HEK293 (cell line): ENCODE measurements at regions not wholly inside any gene's neighbourhood (a gene's known extent, or its start where the extent isn't known, plus 50 kb on each side); places are given as distances from the start of the nearest gene placed in this dataset.

Experiments used
- CTCF ChIA-PET: fragments of 350-600 bp; formaldehyde crosslinking; extraction: SDS; loops from one replicate; lab custom pipeline; 2021; ENCODE audit warnings: antibody characterized with exemption; lab: Yijun Ruan, JAX
- POLR2A ChIA-PET: fragments of 300-600 bp; formaldehyde crosslinking; extraction: SDS; loops from one replicate; lab custom pipeline; 2020; ENCODE audit warnings: antibody characterized with exemption, inconsistent platforms; lab: Yijun Ruan, JAX
- H3K27ac ChIP-seq: fragments of 200-500 bp; sonication (Bioruptor generic); 2 replicates; pipeline ENCODE4 v1.5.1; 2014; ENCODE audit warnings: low read depth, low read length, control low read depth, inconsistent platforms; ENCODE audit errors: extremely low read depth
- H3K36me3 ChIP-seq, 2 experiments: fragments of 200-500 bp in 1 of 2; sonication (Bioruptor generic) in 1 of 2; 1 replicate in 1 of 2; 2 replicates in 1 of 2; pipeline ENCODE4 v1.5.1; 2014 to 2017; ENCODE audit warnings: inconsistent platforms in 2 of 2, low read length in 2 of 2; ENCODE audit not compliant: control insufficient read depth in 2 of 2, insufficient read depth in 1 of 2
- H3K4me1 ChIP-seq: fragments of 200-500 bp; sonication (Bioruptor generic); 2 replicates; pipeline ENCODE4 v1.5.1; 2014; ENCODE audit warnings: mild to moderate bottlenecking, low read length, inconsistent platforms; ENCODE audit not compliant: control insufficient read depth, insufficient read depth
- H3K4me3 ChIP-seq: 2 replicates; pipeline ENCODE4 v1.5.1; 2011; ENCODE audit warnings: low read depth, mild to moderate bottlenecking, control low read depth, low read length, moderate library complexity
- H3K9me3 ChIP-seq: fragments of 200-500 bp; sonication (Bioruptor generic); 2 replicates; pipeline ENCODE4 v1.5.1; 2014; ENCODE audit warnings: low read depth, low read length, inconsistent platforms; ENCODE audit not compliant: control insufficient read depth, insufficient read depth
- HOXA7 ChIP-seq: sonication (generic); formaldehyde crosslinking; IDR thresholded peaks from 2 replicates; pipeline ENCODE4 v1.8.1; 2022; ENCODE audit warnings: missing genetic modification reagents, borderline replicate concordance
- IKZF3 ChIP-seq: fragments of 450-650 bp; IDR thresholded peaks from 2 replicates; pipeline ENCODE4 v1.5.0; 2018; ENCODE audit warnings: missing biosample characterization, mild to moderate bottlenecking, missing genetic modification characterization, moderate library complexity
- KLF10 ChIP-seq: fragments of 450-650 bp; IDR thresholded peaks from 2 replicates; pipeline ENCODE4 v1.5.1; 2018; ENCODE audit warnings: missing biosample characterization, mild to moderate bottlenecking, missing genetic modification characterization
- MEIS1 ChIP-seq: sonication (generic); formaldehyde crosslinking; IDR thresholded peaks from 2 replicates; pipeline ENCODE4 v1.8.1; 2022; ENCODE audit warnings: missing genetic modification reagents, mild to moderate bottlenecking, borderline replicate concordance
- ZBTB21 ChIP-seq: fragments of 450-650 bp; formaldehyde crosslinking; IDR thresholded peaks from 2 replicates; pipeline ENCODE4 v1.5.1; 2017; ENCODE audit warnings: missing biosample characterization, missing genetic modification characterization
- ZEB2 ChIP-seq: fragments of 450-650 bp; formaldehyde crosslinking; IDR thresholded peaks from 2 replicates; pipeline ENCODE4 v1.5.1; 2016; ENCODE audit warnings: missing biosample characterization, missing genetic modification characterization
- ZNF16 ChIP-seq: fragments of 450-650 bp; formaldehyde crosslinking; IDR thresholded peaks from 2 replicates; pipeline ENCODE4 v1.5.1; 2016; ENCODE audit warnings: low read depth, missing biosample characterization, missing genetic modification characterization
- ZNF175 ChIP-seq: fragments of 450-650 bp; formaldehyde crosslinking; IDR thresholded peaks from 2 replicates; pipeline ENCODE4 v1.5.1; 2016; ENCODE audit warnings: missing biosample characterization, missing genetic modification characterization
- ZNF214 ChIP-seq: fragments of 450-650 bp; formaldehyde crosslinking; IDR thresholded peaks from 2 replicates; pipeline ENCODE4 v1.5.1; 2017; ENCODE audit warnings: missing biosample characterization, mild to moderate bottlenecking, missing genetic modification characterization, borderline replicate concordance
- ZNF221 ChIP-seq: fragments of 450-650 bp; formaldehyde crosslinking; IDR thresholded peaks from 2 replicates; pipeline ENCODE4 v1.5.1; 2017; ENCODE audit warnings: missing biosample characterization, missing genetic modification characterization, borderline replicate concordance
- ZNF549 ChIP-seq: fragments of 450-650 bp; IDR thresholded peaks from 2 replicates; pipeline ENCODE4 v1.5.1; 2018; ENCODE audit warnings: missing biosample characterization, missing genetic modification characterization, mild to moderate bottlenecking, inconsistent platforms, moderate library complexity
- ZNF561 ChIP-seq: fragments of 450-650 bp; IDR thresholded peaks from 2 replicates; pipeline ENCODE4 v1.5.1; 2018; ENCODE audit warnings: missing biosample characterization, missing genetic modification characterization, borderline replicate concordance
- ZNF600 ChIP-seq: fragments of 450-650 bp; formaldehyde crosslinking; IDR thresholded peaks from 2 replicates; pipeline ENCODE4 v1.5.1; 2016; ENCODE audit warnings: missing biosample characterization, missing genetic modification characterization
- ZNF677 ChIP-seq: fragments of 450-650 bp; IDR thresholded peaks from 2 replicates; pipeline ENCODE4 v1.5.0; 2018; ENCODE audit warnings: missing biosample characterization, mild to moderate bottlenecking, missing genetic modification characterization, moderate library complexity
- ZNF707 ChIP-seq: fragments of 450-650 bp; formaldehyde crosslinking; IDR thresholded peaks from 2 replicates; pipeline ENCODE4 v1.5.1; 2016; ENCODE audit warnings: missing biosample characterization, missing genetic modification characterization
- ZSCAN23 ChIP-seq: fragments of 450-650 bp; formaldehyde crosslinking; IDR thresholded peaks from 2 replicates; pipeline ENCODE4 v1.5.1; 2016; ENCODE audit warnings: missing biosample characterization, missing genetic modification characterization
- TF ChIP-seq, protein P1 (sequence below): fragments of 450-650 bp; formaldehyde crosslinking; IDR thresholded peaks from 2 replicates; pipeline ENCODE4 v1.5.1; 2016; ENCODE audit warnings: missing biosample characterization, missing genetic modification characterization, borderline replicate concordance
- TF ChIP-seq, protein P2 (sequence below): fragments of 450-650 bp; formaldehyde crosslinking; IDR thresholded peaks from 2 replicates; pipeline ENCODE4 v1.5.1; 2016; ENCODE audit warnings: missing biosample characterization, missing genetic modification characterization, borderline replicate concordance
- TF ChIP-seq, protein P3 (sequence below): fragments of 450-650 bp; formaldehyde crosslinking; IDR thresholded peaks from 2 replicates; pipeline ENCODE4 v1.5.1; 2016; ENCODE audit warnings: missing biosample characterization, missing genetic modification characterization
- TF ChIP-seq, protein P4 (sequence below): fragments of 450-650 bp; formaldehyde crosslinking; IDR thresholded peaks from 2 replicates; pipeline ENCODE4 v1.5.0; 2017; ENCODE audit warnings: missing biosample characterization, missing genetic modification characterization, borderline replicate concordance
- TF ChIP-seq, protein P5 (sequence below): fragments of 450-650 bp; formaldehyde crosslinking; IDR thresholded peaks from 2 replicates; pipeline ENCODE4 v1.5.1; 2016; ENCODE audit warnings: missing biosample characterization, missing genetic modification characterization, low read depth

DNA sequence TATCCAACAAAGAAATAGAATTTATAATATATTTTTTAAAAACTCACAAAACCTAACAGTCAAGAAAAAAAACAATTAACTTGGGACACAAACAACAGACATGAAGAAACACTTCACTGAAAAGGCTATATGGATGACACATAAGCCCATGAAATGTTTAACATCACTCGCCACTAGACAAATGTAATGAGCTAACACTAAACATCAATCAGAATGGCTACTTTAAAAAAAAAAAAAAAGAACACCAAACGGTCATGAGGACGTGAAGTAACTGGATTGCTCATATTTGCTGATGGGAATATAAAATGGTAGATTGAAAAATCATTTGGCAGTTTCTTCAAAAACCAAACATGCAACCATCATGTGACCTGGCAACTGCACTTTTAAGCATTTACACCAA is 97.3 kb upstream of the RGPD4 start (continued):
- TF ChIP-seq MEIS1 (CRISPR knock-in tag) = no peak
- no peak for TF ChIP-seq ZSCAN23
- no peak for TF ChIP-seq ZNF16 (tag by site-specific recombination)
- TF ChIP-seq ZBTB21 (tag by site-specific recombination) = no peak

DNA sequence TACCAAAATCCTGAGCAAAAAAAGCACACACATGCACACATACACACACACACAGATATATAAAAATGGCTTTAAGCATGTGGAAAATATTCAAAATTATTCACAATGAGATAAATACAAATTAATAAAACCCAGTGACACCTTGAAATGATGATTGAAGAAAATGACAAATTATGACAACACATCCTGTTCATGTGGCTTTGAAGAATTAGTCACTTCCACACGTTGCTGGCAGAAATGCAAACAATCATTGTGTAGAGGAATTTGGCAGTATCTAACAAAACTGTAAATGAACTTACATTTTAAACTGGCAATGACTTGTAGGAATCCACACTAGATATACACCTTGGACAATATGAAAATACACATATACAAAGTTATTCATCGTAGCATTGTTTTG is 95.8 kb upstream of the RGPD4 start:
- no peak overlapping the region for H3K4me3 ChIP-seq
- H3K9me3 ChIP-seq = no peaks in the 10 kb centered on the region
- H3K4me1 ChIP-seq = no peaks in the 10 kb centered on the region
- ChIA-PET POLR2A (no interaction called here), CTCF (no interaction called here)
- no peak overlapping the region for H3K27ac ChIP-seq
- H3K36me3 ChIP-seq = no peaks in the 10 kb centered on the region
- TF ChIP-seq ZNF221 (tag by site-specific recombination) (no peak), IKZF3 (tag by site-specific recombination) (no peak), ZNF561 (tag by site-specific recombination) (no peak), ZNF600 (tag by site-specific recombination) (no peak), ZNF707 (tag by site-specific recombination) (no peak), ZNF175 (tag by site-specific recombination) (no peak), KLF10 (tag by site-specific recombination) (no peak), ZNF549 (tag by site-specific recombination) (no peak), ZEB2 (tag by site-specific recombination) (no peak), ZNF214 (tag by site-specific recombination) (no peak), ZNF677 (tag by site-specific recombination) (no peak), HOXA7 (CRISPR knock-in tag) (no peak)
- TF ChIP-seq, protein P1, sequence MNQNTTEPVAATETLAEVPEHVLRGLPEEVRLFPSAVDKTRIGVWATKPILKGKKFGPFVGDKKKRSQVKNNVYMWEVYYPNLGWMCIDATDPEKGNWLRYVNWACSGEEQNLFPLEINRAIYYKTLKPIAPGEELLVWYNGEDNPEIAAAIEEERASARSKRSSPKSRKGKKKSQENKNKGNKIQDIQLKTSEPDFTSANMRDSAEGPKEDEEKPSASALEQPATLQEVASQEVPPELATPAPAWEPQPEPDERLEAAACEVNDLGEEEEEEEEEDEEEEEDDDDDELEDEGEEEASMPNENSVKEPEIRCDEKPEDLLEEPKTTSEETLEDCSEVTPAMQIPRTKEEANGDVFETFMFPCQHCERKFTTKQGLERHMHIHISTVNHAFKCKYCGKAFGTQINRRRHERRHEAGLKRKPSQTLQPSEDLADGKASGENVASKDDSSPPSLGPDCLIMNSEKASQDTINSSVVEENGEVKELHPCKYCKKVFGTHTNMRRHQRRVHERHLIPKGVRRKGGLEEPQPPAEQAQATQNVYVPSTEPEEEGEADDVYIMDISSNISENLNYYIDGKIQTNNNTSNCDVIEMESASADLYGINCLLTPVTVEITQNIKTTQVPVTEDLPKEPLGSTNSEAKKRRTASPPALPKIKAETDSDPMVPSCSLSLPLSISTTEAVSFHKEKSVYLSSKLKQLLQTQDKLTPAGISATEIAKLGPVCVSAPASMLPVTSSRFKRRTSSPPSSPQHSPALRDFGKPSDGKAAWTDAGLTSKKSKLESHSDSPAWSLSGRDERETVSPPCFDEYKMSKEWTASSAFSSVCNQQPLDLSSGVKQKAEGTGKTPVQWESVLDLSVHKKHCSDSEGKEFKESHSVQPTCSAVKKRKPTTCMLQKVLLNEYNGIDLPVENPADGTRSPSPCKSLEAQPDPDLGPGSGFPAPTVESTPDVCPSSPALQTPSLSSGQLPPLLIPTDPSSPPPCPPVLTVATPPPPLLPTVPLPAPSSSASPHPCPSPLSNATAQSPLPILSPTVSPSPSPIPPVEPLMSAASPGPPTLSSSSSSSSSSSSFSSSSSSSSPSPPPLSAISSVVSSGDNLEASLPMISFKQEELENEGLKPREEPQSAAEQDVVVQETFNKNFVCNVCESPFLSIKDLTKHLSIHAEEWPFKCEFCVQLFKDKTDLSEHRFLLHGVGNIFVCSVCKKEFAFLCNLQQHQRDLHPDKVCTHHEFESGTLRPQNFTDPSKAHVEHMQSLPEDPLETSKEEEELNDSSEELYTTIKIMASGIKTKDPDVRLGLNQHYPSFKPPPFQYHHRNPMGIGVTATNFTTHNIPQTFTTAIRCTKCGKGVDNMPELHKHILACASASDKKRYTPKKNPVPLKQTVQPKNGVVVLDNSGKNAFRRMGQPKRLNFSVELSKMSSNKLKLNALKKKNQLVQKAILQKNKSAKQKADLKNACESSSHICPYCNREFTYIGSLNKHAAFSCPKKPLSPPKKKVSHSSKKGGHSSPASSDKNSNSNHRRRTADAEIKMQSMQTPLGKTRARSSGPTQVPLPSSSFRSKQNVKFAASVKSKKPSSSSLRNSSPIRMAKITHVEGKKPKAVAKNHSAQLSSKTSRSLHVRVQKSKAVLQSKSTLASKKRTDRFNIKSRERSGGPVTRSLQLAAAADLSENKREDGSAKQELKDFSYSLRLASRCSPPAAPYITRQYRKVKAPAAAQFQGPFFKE (tag by site-specific recombination) = no peak
- TF ChIP-seq, protein P2, sequence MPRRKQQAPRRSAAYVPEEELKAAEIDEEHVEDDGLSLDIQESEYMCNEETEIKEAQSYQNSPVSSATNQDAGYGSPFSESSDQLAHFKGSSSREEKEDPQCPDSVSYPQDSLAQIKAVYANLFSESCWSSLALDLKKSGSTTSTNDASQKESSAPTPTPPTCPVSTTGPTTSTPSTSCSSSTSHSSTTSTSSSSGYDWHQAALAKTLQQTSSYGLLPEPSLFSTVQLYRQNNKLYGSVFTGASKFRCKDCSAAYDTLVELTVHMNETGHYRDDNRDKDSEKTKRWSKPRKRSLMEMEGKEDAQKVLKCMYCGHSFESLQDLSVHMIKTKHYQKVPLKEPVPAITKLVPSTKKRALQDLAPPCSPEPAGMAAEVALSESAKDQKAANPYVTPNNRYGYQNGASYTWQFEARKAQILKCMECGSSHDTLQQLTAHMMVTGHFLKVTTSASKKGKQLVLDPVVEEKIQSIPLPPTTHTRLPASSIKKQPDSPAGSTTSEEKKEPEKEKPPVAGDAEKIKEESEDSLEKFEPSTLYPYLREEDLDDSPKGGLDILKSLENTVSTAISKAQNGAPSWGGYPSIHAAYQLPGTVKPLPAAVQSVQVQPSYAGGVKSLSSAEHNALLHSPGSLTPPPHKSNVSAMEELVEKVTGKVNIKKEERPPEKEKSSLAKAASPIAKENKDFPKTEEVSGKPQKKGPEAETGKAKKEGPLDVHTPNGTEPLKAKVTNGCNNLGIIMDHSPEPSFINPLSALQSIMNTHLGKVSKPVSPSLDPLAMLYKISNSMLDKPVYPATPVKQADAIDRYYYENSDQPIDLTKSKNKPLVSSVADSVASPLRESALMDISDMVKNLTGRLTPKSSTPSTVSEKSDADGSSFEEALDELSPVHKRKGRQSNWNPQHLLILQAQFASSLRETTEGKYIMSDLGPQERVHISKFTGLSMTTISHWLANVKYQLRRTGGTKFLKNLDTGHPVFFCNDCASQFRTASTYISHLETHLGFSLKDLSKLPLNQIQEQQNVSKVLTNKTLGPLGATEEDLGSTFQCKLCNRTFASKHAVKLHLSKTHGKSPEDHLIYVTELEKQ = no peak
- TF ChIP-seq, protein P3, sequence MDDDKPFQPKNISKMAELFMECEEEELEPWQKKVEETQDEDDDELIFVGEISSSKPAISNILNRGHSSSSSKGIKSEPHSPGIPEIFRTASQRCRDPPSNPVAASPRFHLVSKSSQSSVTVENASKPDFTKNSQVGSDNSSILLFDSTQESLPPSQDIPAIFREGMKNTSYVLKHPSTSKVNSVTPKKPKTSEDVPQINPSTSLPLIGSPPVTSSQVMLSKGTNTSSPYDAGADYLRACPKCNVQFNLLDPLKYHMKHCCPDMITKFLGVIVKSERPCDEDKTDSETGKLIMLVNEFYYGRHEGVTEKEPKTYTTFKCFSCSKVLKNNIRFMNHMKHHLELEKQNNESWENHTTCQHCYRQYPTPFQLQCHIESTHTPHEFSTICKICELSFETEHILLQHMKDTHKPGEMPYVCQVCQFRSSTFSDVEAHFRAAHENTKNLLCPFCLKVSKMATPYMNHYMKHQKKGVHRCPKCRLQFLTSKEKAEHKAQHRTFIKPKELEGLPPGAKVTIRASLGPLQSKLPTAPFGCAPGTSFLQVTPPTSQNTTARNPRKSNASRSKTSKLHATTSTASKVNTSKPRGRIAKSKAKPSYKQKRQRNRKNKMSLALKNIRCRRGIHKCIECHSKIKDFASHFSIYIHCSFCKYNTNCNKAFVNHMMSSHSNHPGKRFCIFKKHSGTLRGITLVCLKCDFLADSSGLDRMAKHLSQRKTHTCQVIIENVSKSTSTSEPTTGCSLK (tag by site-specific recombination) = no peak
- TF ChIP-seq, protein P4, sequence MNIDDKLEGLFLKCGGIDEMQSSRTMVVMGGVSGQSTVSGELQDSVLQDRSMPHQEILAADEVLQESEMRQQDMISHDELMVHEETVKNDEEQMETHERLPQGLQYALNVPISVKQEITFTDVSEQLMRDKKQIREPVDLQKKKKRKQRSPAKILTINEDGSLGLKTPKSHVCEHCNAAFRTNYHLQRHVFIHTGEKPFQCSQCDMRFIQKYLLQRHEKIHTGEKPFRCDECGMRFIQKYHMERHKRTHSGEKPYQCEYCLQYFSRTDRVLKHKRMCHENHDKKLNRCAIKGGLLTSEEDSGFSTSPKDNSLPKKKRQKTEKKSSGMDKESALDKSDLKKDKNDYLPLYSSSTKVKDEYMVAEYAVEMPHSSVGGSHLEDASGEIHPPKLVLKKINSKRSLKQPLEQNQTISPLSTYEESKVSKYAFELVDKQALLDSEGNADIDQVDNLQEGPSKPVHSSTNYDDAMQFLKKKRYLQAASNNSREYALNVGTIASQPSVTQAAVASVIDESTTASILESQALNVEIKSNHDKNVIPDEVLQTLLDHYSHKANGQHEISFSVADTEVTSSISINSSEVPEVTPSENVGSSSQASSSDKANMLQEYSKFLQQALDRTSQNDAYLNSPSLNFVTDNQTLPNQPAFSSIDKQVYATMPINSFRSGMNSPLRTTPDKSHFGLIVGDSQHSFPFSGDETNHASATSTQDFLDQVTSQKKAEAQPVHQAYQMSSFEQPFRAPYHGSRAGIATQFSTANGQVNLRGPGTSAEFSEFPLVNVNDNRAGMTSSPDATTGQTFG (tag by site-specific recombination) = no peak
- TF ChIP-seq, protein P5, sequence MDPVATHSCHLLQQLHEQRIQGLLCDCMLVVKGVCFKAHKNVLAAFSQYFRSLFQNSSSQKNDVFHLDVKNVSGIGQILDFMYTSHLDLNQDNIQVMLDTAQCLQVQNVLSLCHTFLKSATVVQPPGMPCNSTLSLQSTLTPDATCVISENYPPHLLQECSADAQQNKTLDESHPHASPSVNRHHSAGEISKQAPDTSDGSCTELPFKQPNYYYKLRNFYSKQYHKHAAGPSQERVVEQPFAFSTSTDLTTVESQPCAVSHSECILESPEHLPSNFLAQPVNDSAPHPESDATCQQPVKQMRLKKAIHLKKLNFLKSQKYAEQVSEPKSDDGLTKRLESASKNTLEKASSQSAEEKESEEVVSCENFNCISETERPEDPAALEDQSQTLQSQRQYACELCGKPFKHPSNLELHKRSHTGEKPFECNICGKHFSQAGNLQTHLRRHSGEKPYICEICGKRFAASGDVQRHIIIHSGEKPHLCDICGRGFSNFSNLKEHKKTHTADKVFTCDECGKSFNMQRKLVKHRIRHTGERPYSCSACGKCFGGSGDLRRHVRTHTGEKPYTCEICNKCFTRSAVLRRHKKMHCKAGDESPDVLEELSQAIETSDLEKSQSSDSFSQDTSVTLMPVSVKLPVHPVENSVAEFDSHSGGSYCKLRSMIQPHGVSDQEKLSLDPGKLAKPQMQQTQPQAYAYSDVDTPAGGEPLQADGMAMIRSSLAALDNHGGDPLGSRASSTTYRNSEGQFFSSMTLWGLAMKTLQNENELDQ (tag by site-specific recombination) = no peak
